ENCODE measurements at regions not wholly inside any gene's neighbourhood (a gene's known extent, or its start where the extent isn't known, plus 50 kb on each side); places are given as distances from the start of the nearest gene placed in this dataset.

GRCh38 chr2:121090088-121090715, 194.8 kb downstream of the TFCP2L1 start:
- TF ChIP-seq CTCF (conservative IDR thresholded peaks at IDR 0.05) (no peak), EZH2 (IDR thresholded peaks at IDR 0.05; ENCODE audit: low read depth) (no peak)
